GM19240 (cell line): ENCODE measurements at regions not wholly inside any gene's neighbourhood (a gene's known extent, or its start where the extent isn't known, plus 50 kb on each side); places are given as distances from the start of the nearest gene placed in this dataset.

Experiments used
- DNase-seq: peaks from one replicate; pipeline ENCODE4 v3.0.0; 2011; ENCODE audit warnings: low spot score; ENCODE audit not compliant: insufficient read length

DNA sequence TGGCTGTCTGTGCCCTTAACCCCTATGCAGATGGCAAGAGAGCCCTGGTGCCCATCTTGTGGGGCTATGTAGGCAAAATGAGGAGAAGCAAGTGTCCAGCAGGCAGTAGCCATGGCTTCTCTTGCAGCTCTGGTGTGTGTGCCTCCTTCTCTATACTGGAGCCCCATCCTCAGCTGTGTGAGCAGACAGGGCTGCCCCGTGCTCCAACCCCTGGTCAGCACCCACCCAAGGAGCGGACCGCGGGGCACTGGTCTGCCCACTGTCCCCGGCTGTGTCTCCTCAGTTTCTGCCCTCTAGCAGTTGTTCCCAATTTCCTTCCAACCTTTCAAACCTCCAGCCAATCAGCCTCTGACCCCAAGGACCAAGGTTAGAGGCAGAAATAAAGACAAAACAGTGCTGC lies 134.9 kb upstream of the GLI2 start:
- no peak for DNase-seq

DNA sequence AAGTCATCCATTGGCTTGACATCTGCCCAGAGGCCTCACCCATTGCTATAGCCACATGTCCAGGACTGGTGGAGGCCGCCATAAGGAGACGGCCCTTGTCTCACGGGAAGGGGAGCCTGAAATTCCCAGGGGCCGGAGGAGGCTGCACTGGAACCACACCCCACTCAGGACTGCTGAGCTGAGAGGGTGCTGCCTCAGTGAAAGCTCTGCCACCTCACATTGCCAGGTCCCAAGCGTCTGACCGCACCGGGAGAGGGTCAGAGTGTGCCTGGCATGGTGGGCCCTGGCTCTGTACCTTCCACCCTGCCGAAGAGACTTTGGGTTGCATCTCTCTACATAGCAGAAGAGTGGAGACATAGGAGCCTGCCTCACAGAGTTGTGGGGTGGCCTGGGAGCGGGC lies 134.1 kb upstream of the GLI2 start:
- no peak for DNase-seq

DNA sequence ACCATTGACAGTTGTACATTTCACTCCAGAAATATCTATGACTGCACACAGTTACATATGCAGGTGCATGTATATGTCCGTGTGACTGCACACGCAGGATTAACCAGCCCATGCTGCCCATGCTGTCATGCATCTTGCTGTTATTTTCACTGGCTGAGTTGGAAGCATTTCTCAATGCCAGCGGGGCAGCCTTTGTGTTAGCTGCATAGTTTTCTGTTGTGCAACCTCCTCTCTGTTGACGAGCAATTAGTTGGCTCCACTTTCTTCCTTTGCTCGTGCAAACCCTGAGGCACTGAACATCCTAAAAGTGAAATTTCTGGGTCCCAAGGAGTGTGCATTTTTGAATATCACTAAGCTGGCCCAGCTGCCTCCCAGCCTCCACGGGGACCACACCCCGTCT lies 133.4 kb upstream of the GLI2 start:
- DNase-seq = no peak

DNA sequence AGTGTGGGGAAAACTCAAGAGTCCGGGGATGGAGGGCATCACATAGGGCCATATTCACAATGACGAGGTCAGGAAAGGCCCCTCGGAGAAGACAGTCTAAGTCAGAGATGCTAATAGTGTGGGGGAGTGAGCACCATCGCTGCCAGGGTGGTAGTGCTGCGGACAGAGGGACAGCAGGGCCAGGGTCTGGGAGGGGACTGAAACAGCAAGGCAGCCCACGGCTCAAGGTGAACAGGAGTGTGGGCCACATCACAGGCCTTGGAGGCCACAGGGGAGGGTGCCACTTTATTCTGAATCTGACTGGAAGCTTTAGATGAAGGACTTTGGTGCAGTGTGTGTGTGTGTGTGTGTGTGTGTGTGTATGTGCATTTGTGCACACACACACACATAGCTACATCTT lies 130.9 kb upstream of the GLI2 start:
- no peak for DNase-seq

GRCh38 chr2:120605231-120605935 lies 130.3 kb upstream of the GLI2 start:
- no peak for DNase-seq

DNA sequence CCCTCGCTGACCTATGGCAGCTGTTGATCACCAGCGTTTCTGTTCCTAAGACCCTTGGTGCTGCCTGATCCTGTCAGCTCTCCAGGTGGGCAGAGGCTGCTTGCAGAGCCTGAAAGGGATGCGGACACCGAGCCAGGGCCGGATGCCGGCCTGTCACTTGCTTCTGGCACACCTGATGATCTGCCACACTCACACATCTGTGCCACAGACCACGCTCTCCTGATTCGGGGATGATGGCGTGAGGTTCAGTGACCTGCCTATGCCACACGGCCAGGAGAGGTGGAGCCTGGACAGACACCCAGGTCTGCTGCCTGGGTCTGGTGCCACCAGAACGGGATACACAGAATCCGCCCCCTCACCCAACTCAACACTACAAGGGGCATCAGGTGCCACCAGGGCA lies 129.4 kb upstream of the GLI2 start:
- DNase-seq = no peak

DNA sequence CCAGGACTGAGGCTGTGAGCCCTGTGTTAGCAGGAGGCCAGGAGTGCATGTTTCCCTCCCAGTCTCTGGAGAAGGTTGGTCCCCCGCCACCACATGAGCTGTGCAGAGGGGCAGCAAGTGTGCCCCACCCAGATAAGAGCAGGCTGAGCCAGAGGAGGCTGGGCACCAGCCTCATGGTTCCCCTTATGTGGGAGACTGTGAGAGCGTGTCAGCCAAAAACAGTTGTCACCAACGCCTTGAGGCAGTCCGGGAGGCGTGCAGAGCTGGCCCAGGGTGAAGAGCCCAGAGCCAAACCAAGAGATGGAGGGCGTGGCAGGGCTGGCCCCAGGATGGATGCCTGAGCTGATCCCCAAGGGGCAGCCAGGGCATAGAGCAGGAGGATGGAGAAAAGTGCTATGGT lies 128.7 kb upstream of the GLI2 start:
- no peak for DNase-seq

DNA sequence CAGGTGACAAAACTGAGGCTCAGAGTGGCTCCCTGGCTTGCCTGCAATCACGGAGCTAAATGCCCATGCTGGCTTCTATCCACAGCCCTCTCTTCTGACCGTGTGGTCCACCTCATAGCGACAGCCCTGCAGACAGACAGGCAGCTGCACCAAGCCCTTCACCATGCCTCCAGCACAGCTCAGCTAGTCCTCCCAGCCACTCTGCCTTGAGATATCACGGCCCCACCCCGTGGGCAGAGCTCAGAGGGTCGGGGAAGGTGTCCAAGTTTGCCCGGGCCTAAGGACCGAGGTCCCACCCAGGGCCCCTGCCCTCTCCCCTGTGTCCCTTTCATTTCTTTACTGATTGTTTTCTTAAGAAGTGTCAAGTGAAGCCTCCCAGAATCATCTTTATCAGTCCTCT lies 128.2 kb upstream of the GLI2 start:
- DNase-seq = no peak

- no peak for DNase-seq
These were observed 127.7 kb upstream of the GLI2 start for GRCh38 chr2:120607996-120608395.

GRCh38 chr2:120609826-120610395 lies 125.8 kb upstream of the GLI2 start:
- no peak for DNase-seq

- DNase-seq = no peak
These were observed 124.7 kb upstream of the GLI2 start for GRCh38 chr2:120611016-120611415.

DNA sequence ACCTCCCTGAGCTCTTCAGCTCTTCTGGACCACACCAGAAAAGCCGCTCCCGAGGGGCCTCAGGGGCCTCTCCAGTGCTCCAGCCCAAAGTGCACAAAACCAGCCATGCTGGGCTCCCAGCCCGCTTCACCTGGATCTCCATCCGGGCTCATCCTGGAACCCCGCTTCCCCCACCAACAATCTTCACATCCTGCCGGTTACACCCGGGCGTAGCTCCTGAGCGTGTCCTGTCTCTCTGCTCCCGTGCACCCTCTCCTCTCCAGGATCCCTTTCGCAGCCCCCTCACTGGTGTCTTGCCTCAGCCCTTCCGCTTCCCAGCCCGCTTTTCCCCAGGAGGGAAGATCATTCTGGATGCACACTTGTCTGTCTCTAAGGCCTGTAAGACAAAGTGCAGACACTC lies 123.7 kb upstream of the GLI2 start:
- DNase-seq = no peak

DNA sequence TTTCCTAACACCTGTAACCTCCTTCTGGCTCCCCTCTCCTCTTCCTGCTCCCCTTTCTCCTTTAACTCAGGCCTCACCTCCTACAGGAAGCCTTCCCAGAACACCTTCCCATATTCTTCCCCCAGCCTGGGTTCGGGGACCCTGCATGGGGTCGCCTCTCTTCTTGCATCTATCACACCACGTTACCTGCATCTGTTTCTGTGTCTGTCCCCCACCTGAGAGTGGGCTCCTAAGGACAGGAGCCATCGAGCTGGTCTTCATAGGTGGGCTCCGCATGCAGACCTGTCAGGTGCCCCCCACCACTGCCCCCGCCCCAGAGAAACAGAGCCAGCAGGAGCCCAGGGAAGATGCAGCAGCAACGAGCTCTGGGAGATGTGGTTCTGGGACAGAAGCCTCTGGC lies 123.2 kb upstream of the GLI2 start:
- DNase-seq = no peak

DNA sequence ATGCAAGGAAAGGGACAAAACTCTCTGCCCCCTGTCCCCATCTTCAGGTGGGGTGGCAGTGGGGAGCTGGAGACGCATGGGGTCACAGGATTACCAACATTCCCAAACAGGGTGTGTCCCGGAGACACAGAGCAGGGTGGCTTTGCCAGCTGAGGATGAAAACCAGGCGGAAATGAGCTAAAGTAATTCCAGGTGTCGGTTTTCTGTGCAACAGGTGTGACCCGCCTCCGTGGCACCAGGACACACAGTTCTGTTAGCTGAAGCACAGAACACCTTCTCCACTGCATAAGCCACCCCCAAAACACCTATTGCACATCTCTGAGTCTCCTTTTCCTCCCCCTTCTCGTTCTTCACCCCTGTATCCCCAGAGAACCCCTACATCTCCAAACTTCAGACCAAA lies 122.7 kb upstream of the GLI2 start:
- DNase-seq = no peak

DNA sequence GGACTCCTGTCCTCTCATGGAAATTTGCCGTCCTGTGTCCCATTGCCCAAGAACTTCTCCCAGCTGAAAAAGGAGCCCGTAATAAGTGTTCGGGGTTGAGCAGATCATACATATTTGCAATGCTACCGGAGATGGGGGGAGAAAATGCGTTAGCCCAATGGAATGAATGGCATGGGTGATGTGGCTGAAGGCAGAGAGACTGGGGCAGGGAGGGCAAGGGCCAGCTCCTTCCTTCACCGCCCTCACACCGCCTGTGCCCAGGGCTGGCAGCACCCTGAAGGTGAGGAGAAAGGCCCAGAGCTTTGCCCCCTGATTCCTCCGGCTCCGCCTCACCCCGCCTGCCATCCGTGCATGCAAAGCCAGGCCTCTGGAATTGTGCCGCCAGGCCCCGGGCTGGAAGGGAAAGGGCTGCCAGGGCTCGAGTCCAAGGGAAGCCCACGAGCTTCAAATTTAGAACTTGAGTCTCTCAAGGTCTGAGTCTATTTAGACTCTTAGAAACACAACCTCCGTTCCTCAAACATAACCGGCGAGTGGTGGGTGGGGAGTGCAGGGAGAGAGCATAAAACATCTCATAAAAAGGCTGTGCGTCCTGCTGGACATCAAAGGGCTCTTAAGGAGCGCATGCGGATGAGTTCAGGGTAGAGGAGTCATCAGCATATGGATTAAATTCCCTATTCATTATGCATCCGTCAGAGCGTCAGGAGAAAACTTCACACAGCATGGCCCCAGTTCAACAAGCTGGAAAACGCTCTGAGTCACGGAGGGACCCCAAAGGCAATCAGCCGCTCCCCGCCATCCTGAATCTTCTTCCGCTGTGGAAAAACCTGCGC lies 121.7 kb upstream of the GLI2 start:
- DNase-seq = no peak

DNA sequence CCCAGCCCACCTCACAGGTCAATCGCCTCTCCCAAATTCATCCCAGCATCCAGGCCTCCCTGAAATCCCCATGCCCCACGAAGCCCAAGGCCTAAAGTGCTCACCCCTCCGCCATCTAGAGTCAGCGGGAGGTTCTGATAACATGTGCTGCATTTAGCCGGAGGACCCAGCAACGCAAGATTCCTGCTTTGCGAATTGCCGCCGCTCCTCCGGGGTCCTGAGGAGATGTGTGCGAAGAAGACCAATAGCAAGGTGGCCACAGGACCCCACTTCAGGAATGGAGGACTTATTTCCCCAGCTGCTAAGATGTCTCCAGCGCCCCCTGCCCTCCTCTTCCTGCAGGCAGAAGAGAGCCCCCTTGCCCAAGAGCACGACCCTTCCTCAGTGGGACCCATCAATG lies 120.8 kb upstream of the GLI2 start:
- no peak for DNase-seq

GRCh38 chr2:120616261-120616660 lies 119.4 kb upstream of the GLI2 start:
- no peak for DNase-seq

DNA sequence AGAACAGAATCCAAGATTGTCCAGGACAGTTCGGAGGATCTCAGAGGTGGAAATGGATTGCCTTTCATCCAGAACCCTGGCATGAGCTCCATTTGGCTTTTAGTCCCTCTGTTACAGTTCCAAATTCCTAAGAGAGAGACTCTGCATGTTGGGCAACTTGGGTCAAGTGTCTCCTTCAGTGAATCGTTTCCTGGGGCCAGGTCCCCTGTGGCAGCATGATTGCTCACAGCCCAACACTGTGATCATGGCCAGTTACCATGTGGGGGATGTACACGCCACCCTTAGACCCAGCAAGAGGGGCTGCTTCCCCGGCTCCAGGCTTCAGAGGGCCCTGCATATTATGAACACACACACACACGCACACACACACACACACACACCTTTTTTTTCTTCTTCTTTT lies 118.6 kb upstream of the GLI2 start:
- no peak for DNase-seq

- DNase-seq = no peak
These were observed 116.8 kb upstream of the GLI2 start for GRCh38 chr2:120618830-120619229.

GRCh38 chr2:120619579-120619978 lies 116.1 kb upstream of the GLI2 start:
- DNase-seq = no peak

- DNase-seq = no peak
These were observed 115.5 kb upstream of the GLI2 start for GRCh38 chr2:120620025-120620793.
